Spleen (tissue), 11 donors: ENCODE measurements at regions not wholly inside any gene's neighbourhood (a gene's known extent, or its start where the extent isn't known, plus 50 kb on each side); places are given as distances from the start of the nearest gene placed in this dataset.
"Not testable (repeated sequence)": the region's sequence is repeated elsewhere in the genome, so short reads cannot be mapped to it uniquely, and the experiment has no call there.

Experiments
- DNase-seq: peaks from one replicate; pipeline ENCODE4 v3.0.0-alpha.2; 2020
- H3K27ac ChIP-seq, 8 donors: fragments of 200-600 bp; sonication (generic) in 7 of 8; 1 replicate in 4 of 8; 2 replicates in 4 of 8; pipeline versions ENCODE4 v1.5.0 to v1.8.0; 2016 to 2021; ENCODE audit warnings: inconsistent platforms in 4 of 8, mild to moderate bottlenecking in 4 of 8, moderate library complexity in 1 of 8
- H3K27me3 ChIP-seq, 7 donors: fragments of 200-600 bp; sonication (generic) in 6 of 7; replicated peaks in 1 of 7; 1 replicate in 4 of 7; 2 replicates in 3 of 7; pipeline versions ENCODE4 v1.5.0 to v1.8.0; 2016 to 2021; ENCODE audit warnings: inconsistent platforms in 3 of 7, mild to moderate bottlenecking in 1 of 7
- H3K36me3 ChIP-seq, 6 donors: fragments of 200-600 bp; sonication (generic) in 5 of 6; 1 replicate in 4 of 6; 2 replicates in 2 of 6; pipeline versions ENCODE4 v1.5.0 to v1.8.0; 2016 to 2021; ENCODE audit warnings: inconsistent platforms in 2 of 6
- H3K4me1 ChIP-seq, 6 donors: fragments of 200-600 bp; sonication (generic) in 5 of 6; 1 replicate in 3 of 6; 2 replicates in 3 of 6; pipeline versions ENCODE4 v1.5.0 to v1.8.0; 2016 to 2021; ENCODE audit warnings: inconsistent platforms in 3 of 6
- H3K4me3 ChIP-seq, 8 donors: fragments of 200-600 bp; sonication (generic) in 7 of 8; 1 replicate in 4 of 8; 2 replicates in 4 of 8; pipeline versions ENCODE4 v1.5.0 to v1.8.0; 2016 to 2021; ENCODE audit warnings: inconsistent platforms in 4 of 8, mild to moderate bottlenecking in 4 of 8, moderate library complexity in 2 of 8
- H3K9me3 ChIP-seq, 8 donors: fragments of 200-600 bp; sonication (generic) in 7 of 8; 1 replicate in 4 of 8; 2 replicates in 4 of 8; pipeline versions ENCODE4 v1.5.0 to v1.8.0; 2016 to 2021; ENCODE audit warnings: inconsistent platforms in 4 of 8
- POLR2A ChIP-seq, 3 donors: fragments of 450-650 bp; IDR thresholded peaks; one replicate each; pipeline ENCODE4 v1.5.1; 2017; ENCODE audit warnings: antibody characterized with exemption in 3 of 3, mild to moderate bottlenecking in 1 of 3
- POLR2AphosphoS5 ChIP-seq, 3 donors: sonication (generic); formaldehyde crosslinking; IDR thresholded peaks; one replicate each; pipeline ENCODE4 v1.5.1; 2017; ENCODE audit warnings: antibody characterized with exemption in 3 of 3
- WGBS, 5 donors: extraction: QIAGEN DNeasy Blood & Tissue Kit in 3 of 5; methylation state at CpG; one replicate each; pipeline versions ENCODE4 v1.1.5 to v1.1.7; 2013 to 2018; 5-methylcytosine and 5-hydroxymethylcytosine counted together
- intact Hi-C: fragments of 100-400 bp; cut with DNase I; formaldehyde crosslinking; loops from one replicate; pipeline ENCODE4 v1.15.0; 2023; ENCODE audit warnings: low total_unique reads
- TF ChIP-seq, protein P1 (sequence below), 11 experiments: fragments of 200-600 bp in 7 of 11; fragments of 450-650 bp in 4 of 11; sonication (generic) in 4 of 11; IDR thresholded peaks in 8 of 11; conservative IDR thresholded peaks in 3 of 11; 1 replicate in 7 of 11; 2 replicates in 4 of 11; pipeline versions ENCODE4 v1.4.0 to v1.8.0; 2016 to 2021; ENCODE audit warnings: antibody characterized with exemption in 11 of 11, inconsistent platforms in 4 of 11, mild to moderate bottlenecking in 1 of 11
- donor health status: healthy with polysubstance abuse.
- donor health status: DM: no; HTN: no; CAD: no; lungs with moderate emphysema.
- donor health status: DM: no; HTN: no; CAD: no.
- donor health status: Bipolar disorder and iron deficiency.
- donor health status: healthy.
- donor health status: DM: no; HTN: no; CAD: no.
- donor health status: DM: yes; HTN: yes; CAD: no.

- intact Hi-C loops: no loop called here
- H3K27me3 ChIP-seq: no peaks in the 10 kb centered on the region
- H3K27ac ChIP-seq: no peak overlapping the region
- no peak overlapping the region for H3K4me3 ChIP-seq
- no peaks in the 10 kb centered on the region for H3K36me3 ChIP-seq
- TF ChIP-seq POLR2A (IDR thresholded peaks at IDR 0.05) (no peak), POLR2AphosphoS5 (IDR thresholded peaks at IDR 0.05) (no peak)
- TF ChIP-seq, protein P1, sequence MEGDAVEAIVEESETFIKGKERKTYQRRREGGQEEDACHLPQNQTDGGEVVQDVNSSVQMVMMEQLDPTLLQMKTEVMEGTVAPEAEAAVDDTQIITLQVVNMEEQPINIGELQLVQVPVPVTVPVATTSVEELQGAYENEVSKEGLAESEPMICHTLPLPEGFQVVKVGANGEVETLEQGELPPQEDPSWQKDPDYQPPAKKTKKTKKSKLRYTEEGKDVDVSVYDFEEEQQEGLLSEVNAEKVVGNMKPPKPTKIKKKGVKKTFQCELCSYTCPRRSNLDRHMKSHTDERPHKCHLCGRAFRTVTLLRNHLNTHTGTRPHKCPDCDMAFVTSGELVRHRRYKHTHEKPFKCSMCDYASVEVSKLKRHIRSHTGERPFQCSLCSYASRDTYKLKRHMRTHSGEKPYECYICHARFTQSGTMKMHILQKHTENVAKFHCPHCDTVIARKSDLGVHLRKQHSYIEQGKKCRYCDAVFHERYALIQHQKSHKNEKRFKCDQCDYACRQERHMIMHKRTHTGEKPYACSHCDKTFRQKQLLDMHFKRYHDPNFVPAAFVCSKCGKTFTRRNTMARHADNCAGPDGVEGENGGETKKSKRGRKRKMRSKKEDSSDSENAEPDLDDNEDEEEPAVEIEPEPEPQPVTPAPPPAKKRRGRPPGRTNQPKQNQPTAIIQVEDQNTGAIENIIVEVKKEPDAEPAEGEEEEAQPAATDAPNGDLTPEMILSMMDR (IDR thresholded peaks at IDR 0.05 in 8 of 11, conservative IDR thresholded peaks at IDR 0.05 in 3 of 11): no peak
- 69 to 82% (median 80%) methylated on average over 3 of the region's 3 CpGs for WGBS, 5 donors
- H3K4me1 ChIP-seq: peaks cover 0 to 5% (median 0%) of the 10 kb centered on the region in 6 donors
- DNase-seq: no peak
- peaks cover 0 to 4% (median 0%) of the 10 kb centered on the region in 8 donors for H3K9me3 ChIP-seq
Observed at GRCh38 chr6:20271818-20272217, 59.5 kb upstream of the MBOAT1 start.

DNA sequence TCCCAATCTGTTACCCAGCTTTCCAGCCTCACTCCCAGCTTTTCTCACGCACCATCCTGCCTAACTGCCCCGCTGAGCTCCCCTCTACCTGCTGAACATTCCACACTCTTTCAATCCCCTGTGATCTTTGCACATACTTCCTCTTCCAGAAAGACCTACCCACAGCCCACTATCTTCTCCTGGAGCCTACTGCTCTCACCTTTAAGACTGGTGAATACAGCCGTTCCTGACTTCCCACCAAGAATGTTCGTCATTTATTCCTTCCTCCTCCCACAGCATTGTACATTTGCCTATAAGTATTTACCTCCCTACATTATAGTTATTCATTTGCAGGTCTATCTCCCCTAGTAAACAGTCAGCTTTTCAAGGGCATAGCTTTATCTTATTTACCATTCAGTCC lies 61.9 kb upstream of the MBOAT1 start:
- intact Hi-C loops: no loop called here
- WGBS, 5 donors: 89 to 94% (median 90%) methylated on average over 4 of the region's 4 CpGs
- Histone ChIP-seq H3K27ac (no peak overlapping the region), H3K4me1 (no peaks in the 10 kb centered on the region), H3K27me3 (peaks cover 0 to 22% (median 4%) of the 10 kb centered on the region in 7 donors), H3K9me3 (peaks cover 0 to 4% (median 0%) of the 10 kb centered on the region in 8 donors), H3K4me3 (no peak overlapping the region), H3K36me3 (no peaks in the 10 kb centered on the region)
- no peak for DNase-seq
- TF ChIP-seq POLR2AphosphoS5 (IDR thresholded peaks at IDR 0.05) (no peak), POLR2A (IDR thresholded peaks at IDR 0.05) (no peak)
- TF ChIP-seq, protein P1 (IDR thresholded peaks at IDR 0.05 in 8 of 11, conservative IDR thresholded peaks at IDR 0.05 in 3 of 11): no peak

DNA sequence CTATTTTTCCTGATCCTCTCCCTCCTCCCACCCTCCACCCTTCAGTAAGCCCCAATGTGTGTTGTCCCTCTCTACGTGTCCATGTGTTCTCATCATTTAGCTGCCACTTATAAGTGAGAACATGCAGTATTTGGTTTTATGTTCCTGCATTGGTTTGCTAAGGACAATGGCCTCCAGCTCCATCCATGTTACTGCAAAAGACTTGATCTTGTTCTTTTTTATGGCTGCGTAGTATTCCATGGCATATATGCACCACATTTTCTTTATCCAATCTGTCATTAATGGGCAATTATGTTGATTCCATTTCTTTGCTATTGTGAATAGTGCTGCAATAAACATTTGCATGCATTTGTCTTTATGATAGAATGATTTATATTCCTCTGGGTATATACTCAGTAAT lies 63.6 kb upstream of the MBOAT1 start:
- H3K4me1 ChIP-seq, H3K27ac ChIP-seq, H3K36me3 ChIP-seq, intact Hi-C loops, DNase-seq, H3K4me3 ChIP-seq, H3K9me3 ChIP-seq: not testable (repeated sequence)
- peaks cover 0 to 33% (median 4%) of the 10 kb centered on the region in 7 donors for H3K27me3 ChIP-seq
- WGBS, 5 donors: 91 to 100% (median 95%) methylated on average over 2 of the region's 2 CpGs

- H3K9me3 ChIP-seq, H3K36me3 ChIP-seq, H3K27ac ChIP-seq, intact Hi-C loops, H3K4me3 ChIP-seq, H3K4me1 ChIP-seq, DNase-seq: not testable (repeated sequence)
- H3K27me3 ChIP-seq: peaks cover 0 to 33% (median 4%) of the 10 kb centered on the region in 7 donors
- 75 to 83% (median 79%) methylated on average over 6 of the region's 6 CpGs for WGBS, 5 donors
Observed at GRCh38 chr6:20277724-20278123, 65.5 kb upstream of the MBOAT1 start.

- H3K9me3 ChIP-seq: peaks cover 0 to 10% (median 5%) of the 10 kb centered on the region in 8 donors
- WGBS, 5 donors: 29 to 44% (median 36%) methylated on average over 4 of the region's 4 CpGs
- peaks cover 0 to 33% (median 4%) of the 10 kb centered on the region in 7 donors for H3K27me3 ChIP-seq
- H3K36me3 ChIP-seq: no peaks in the 10 kb centered on the region
- TF ChIP-seq POLR2AphosphoS5 (IDR thresholded peaks at IDR 0.05): no peak
- no peak for TF ChIP-seq POLR2A (IDR thresholded peaks at IDR 0.05)
- TF ChIP-seq, protein P1 (IDR thresholded peaks at IDR 0.05 in 8 of 11, conservative IDR thresholded peaks at IDR 0.05 in 3 of 11): no peak
- intact Hi-C loops: no loop called here
- no peak overlapping the region for H3K4me3 ChIP-seq
- no peaks in the 10 kb centered on the region for H3K4me1 ChIP-seq
- no peak overlapping the region for H3K27ac ChIP-seq
- no peak for DNase-seq
Observed at GRCh38 chr6:20279051-20279450, 66.8 kb upstream of the MBOAT1 start.
